A204.1 (cell line): ENCODE measurements at regions not wholly inside any gene's neighbourhood (a gene's known extent, or its start where the extent isn't known, plus 50 kb on each side); places are given as distances from the start of the nearest gene placed in this dataset.
A peak's percentile ranks its signal among the peaks of the same experiment; 100 is the strongest.
"Not testable (repeated sequence)": the region's sequence is repeated elsewhere in the genome, so short reads cannot be mapped to it uniquely, and the experiment has no call there.

Experiments
- FAIRE-seq: peaks from 2 replicates; lab custom pipeline; 2012; peaks lifted over from hg19 to GRCh38; lab: Jason Lieb, UNC

GRCh38 chr7:110400411-110400810 is 690.5 kb upstream of the LRRN3 start:
- no peak for FAIRE-seq

GRCh38 chr7:110407242-110407641 is 683.7 kb upstream of the LRRN3 start:
- peak; percentile 55 for FAIRE-seq

GRCh38 chr7:110407706-110408105 is 683.2 kb upstream of the LRRN3 start:
- no peak for FAIRE-seq

GRCh38 chr7:110412614-110413013 is 678.3 kb upstream of the LRRN3 start:
- no peak for FAIRE-seq

GRCh38 chr7:110413038-110413437 is 677.9 kb upstream of the LRRN3 start:
- FAIRE-seq: peak; percentile 35

- no peak for FAIRE-seq
These were observed 673.3 kb upstream of the LRRN3 start for GRCh38 chr7:110417611-110418010.

GRCh38 chr7:110418659-110419280 is 672.2 kb upstream of the LRRN3 start:
- FAIRE-seq: no peak

- FAIRE-seq: no peak
These were observed 670.1 kb upstream of the LRRN3 start for GRCh38 chr7:110420788-110421187.

GRCh38 chr7:110421490-110422241 is 669.3 kb upstream of the LRRN3 start:
- no peak for FAIRE-seq

- FAIRE-seq: peak; percentile 35
These were observed 658.8 kb upstream of the LRRN3 start for GRCh38 chr7:110432061-110432553.

- not testable (repeated sequence) for FAIRE-seq
These were observed 652.0 kb upstream of the LRRN3 start for GRCh38 chr7:110438926-110439325.

GRCh38 chr7:110442381-110442837 is 648.5 kb upstream of the LRRN3 start:
- no peak for FAIRE-seq

GRCh38 chr7:110446658-110447057 is 644.3 kb upstream of the LRRN3 start:
- FAIRE-seq: no peak

- FAIRE-seq: no peak
These were observed 642.0 kb upstream of the LRRN3 start for GRCh38 chr7:110448918-110449317.

GRCh38 chr7:110454713-110455112 is 636.2 kb upstream of the LRRN3 start:
- FAIRE-seq: no peak

- FAIRE-seq: no peak
These were observed 629.3 kb upstream of the LRRN3 start for GRCh38 chr7:110461621-110462020.

- no peak for FAIRE-seq
These were observed 620.5 kb upstream of the LRRN3 start for GRCh38 chr7:110470420-110470819.

- not testable (repeated sequence) for FAIRE-seq
These were observed 618.5 kb upstream of the LRRN3 start for GRCh38 chr7:110472419-110472818.

- no peak for FAIRE-seq
These were observed 610.0 kb upstream of the LRRN3 start for GRCh38 chr7:110480964-110481363.

- FAIRE-seq: no peak
These were observed 607.4 kb upstream of the LRRN3 start for GRCh38 chr7:110483553-110483952.

GRCh38 chr7:110484356-110484755 is 606.6 kb upstream of the LRRN3 start:
- FAIRE-seq: no peak

GRCh38 chr7:110486549-110486948 is 604.4 kb upstream of the LRRN3 start:
- FAIRE-seq: no peak

- no peak for FAIRE-seq
These were observed 588.0 kb upstream of the LRRN3 start for GRCh38 chr7:110502888-110503465.
